ENCODE measurements at regions not wholly inside any gene's neighbourhood (a gene's known extent, or its start where the extent isn't known, plus 50 kb on each side); places are given as distances from the start of the nearest gene placed in this dataset.
"Not testable (repeated sequence)": the region's sequence is repeated elsewhere in the genome, so short reads cannot be mapped to it uniquely, and the experiment has no call there.

- DNase-seq = not testable (repeated sequence)
These were observed 72.4 kb downstream of the HNRNPD start for GRCh38 chr4:82301390-82301789.

DNA sequence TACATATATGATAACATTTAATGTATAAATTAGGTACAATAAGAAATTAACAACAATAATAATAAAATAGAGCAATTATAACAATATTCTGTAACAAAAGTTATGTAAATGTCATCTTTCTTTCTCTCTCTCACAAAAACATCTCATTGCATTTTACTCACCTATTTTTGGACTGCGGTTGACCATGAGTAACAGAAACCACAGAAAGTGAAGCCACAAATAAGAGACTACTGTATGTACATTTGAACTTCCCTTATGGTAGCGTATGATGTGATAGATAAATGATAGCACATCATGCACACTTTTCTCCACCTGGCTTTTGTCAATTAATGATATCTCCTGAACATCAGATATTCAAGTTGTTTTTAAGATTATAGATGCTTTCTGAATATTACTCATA, 80.5 kb downstream of the HNRNPD start:
- no peak for DNase-seq

DNA sequence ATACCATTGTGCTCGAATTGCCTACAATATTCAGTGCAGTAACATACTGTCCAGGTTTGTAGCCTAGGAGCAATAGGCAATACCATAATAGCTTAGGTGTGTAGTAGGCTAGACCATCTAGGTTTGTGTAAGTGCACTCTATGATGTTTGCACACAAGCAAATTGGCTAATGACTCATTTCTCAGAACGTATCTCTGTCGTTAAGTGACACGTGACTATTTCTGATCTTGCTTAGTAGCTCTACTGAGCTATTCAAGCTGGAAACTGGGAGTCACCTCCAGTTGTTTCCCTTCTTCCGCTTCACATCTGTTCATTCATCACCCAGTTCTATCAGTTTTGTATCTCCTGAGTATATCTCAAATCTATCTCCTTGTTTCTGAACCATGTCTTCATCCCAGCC, 86.1 kb downstream of the HNRNPD start:
- no peak for DNase-seq

- peak; percentile 89 for DNase-seq
These were observed 88.7 kb downstream of the HNRNPD start for GRCh38 chr4:82284858-82285805.

- no peak for DNase-seq
These were observed 89.3 kb downstream of the HNRNPD start for GRCh38 chr4:82284475-82284857.

GRCh38 chr4:82282875-82283274, 90.9 kb downstream of the HNRNPD start:
- no peak for DNase-seq

GRCh38 chr4:82279550-82279949, 94.2 kb downstream of the HNRNPD start:
- DNase-seq = not testable (repeated sequence)

GRCh38 chr4:82276332-82276640, 97.5 kb downstream of the HNRNPD start:
- no peak for DNase-seq

DNA sequence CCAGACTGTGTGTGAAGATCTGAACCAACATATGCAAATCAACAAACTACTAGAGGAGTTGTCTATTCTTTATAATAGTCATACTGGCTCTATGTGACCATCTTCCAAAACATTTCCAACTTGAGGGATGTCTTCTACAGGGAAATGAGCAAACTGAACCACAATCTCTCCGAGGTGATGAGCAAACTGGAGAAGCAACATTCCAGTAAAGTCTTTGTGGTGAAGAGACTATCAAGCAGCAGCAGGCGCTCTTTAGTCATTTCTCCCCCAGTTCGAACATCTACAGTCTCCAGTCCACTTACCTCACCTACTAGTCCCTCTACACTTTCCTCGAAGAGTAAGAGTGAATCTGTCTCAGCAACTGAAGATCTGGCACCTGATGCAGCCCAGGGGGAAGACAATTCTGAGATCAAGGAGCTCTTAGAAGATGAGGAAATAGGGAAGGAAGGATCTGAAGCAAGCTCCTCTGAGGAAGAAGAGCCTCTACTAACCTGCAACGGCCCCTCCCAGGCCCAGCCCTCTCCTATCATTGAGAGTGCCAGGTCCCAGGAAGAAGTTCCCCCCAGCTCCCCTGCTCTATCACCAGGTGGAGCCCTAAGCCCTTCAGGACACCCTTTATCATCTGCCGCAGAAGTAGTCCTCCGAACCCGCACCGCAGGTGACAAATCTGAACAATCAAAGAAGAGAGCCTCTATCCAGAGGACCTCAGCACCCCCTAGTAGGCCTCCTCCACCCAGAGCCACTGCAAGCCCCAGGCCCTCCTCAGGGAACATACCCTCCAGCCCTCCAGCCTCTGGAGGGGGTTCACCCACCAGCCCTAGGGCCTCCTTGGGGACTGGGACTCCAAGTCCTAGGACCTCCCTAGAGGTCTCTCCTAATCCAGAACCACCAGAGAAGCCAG, 98.1 kb downstream of the HNRNPD start:
- no peak for DNase-seq

GRCh38 chr4:82274700-82275099, 99.1 kb downstream of the HNRNPD start:
- not testable (repeated sequence) for DNase-seq

DNA sequence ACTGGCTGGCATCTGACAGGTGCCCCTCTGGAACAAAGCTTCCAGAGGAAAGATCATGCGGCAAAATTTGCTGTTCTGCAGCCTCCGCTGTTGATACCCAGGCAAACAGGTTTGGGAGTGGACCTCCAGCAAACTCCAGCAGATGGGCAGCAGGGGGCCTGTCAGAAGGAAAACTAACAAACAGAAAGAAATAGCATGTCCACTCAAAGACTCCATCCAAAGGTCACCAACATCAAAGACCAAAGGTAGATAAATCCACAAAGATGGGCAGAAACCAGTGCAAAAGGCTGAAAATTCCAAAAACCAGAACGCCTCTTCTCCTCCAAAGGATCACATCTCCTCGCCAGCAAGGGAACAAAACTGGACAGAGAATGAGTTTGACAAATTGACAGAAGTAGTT, 101.3 kb downstream of the HNRNPD start:
- not testable (repeated sequence) for DNase-seq

GRCh38 chr4:82271915-82272480, 101.8 kb downstream of the HNRNPD start:
- not testable (repeated sequence) for DNase-seq

DNA sequence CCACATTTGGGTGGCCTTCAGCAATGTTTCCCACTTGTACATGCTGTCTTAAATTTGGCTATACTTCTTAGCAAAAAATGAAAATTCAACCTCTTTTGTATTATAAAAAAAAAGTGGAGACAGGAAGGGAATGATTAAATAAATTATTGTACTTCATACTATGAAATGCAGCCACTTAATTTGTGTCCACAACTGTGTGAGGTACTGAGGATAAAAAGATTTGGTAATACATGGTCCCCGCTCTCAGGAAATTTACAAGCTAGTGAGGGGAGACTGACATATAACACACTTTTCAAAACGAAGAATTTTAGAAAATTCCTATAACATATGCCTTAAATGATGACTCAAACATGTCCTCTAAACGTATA, 105.0 kb downstream of the HNRNPD start:
- DNase-seq = no peak

GRCh38 chr4:82268050-82268825, 105.6 kb downstream of the HNRNPD start:
- DNase-seq = peak; percentile 34

DNA sequence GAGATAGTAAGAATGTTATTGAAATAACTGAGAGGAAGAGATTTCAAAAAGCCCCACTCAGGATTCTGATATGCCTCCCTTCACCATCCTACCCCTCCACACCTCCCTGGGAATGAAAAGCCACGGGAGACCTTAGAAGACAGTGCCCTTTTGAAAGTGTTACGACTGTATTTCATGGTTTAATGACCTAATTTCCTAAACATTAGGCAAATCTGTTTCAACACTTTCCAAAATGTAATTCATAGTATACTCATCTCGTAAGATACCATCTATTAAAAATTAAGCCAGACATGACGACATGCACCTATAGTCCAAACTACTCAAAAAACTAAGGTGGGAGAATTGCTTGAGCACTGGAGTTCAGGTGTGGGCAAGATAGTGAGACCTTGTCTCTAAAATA, 106.3 kb downstream of the HNRNPD start:
- no peak for DNase-seq

GRCh38 chr4:82266345-82266744, 107.4 kb downstream of the HNRNPD start:
- no peak for DNase-seq

DNA sequence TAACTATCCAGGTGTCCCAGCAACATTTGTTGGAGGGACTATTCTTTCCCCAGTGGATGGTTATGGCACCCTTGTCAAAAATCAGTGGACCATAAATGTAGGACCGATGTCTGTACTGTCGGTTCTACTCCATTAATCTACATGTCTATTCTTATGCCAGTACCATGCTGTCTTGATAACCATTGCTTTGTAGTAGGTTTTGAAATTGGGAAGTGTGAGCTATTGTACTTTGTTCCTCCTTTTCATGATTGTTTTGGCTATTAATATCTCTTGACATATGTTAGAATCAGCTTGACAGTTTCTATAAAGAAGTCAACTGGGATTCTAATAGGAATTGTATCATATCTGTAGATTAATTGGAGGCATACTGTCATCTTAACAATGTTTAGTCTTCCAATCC, 112.7 kb downstream of the HNRNPD start:
- no peak for DNase-seq

GRCh38 chr4:82260632-82261031, 113.2 kb downstream of the HNRNPD start:
- no peak for DNase-seq

DNA sequence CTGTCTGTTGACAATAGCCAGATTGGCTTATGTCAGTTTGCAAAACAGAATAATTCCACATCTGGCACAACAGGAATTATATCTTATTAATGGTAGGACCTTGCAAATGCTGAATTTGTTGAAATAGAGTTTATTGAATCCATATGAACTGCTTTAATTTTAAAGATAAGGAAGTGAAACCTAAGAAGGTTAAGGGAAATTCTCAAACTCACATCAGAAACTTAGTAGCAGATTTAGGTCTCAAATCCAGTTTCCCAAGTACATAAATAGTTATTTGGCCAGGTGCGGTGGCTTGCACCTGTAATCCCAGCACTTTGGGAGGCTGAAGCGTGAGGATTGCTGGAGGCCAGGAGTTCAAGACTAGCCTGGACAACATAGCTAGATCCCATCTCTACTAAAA, 117.1 kb downstream of the HNRNPD start:
- no peak for DNase-seq

- DNase-seq = no peak
These were observed 118.1 kb downstream of the HNRNPD start for GRCh38 chr4:82255657-82256056.

GRCh38 chr4:82248903-82249632, 124.7 kb downstream of the HNRNPD start:
- no peak for DNase-seq

DNA sequence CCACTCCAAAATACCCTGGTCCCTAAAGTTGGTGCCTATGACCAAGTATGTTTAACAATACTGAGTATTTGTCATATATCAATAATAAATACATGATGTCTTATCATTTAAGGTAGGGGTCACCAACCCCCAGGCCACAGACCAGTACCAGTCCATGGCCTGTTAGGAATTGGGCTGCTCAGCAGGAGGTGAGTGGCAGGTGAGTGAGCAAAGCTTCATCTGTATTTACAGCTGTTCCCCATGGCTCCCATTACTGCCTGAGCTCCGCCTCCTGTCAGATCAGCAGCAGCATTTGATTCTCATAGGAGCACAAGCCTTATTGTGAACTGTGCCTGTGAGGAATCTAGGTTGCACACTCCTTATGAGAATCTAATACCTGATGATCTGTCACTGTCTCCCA, 126.2 kb downstream of the HNRNPD start:
- no peak for DNase-seq
